ENCODE measurements at regions not wholly inside any gene's neighbourhood (a gene's known extent, or its start where the extent isn't known, plus 50 kb on each side); places are given as distances from the start of the nearest gene placed in this dataset.
A peak's percentile ranks its signal among the peaks of the same experiment; 100 is the strongest.

GRCh38 chr1:181142096-181142958 lies 53.8 kb downstream of the IER5 start:
- DNase-seq: peak; percentile 88

GRCh38 chr1:181143102-181143859 lies 54.8 kb downstream of the IER5 start:
- no peak for DNase-seq

- DNase-seq: no peak
Observed at GRCh38 chr1:181144238-181144637, 55.7 kb downstream of the IER5 start.

- no peak for DNase-seq
Observed at GRCh38 chr1:181148636-181149035, 60.1 kb downstream of the IER5 start.

GRCh38 chr1:181149326-181150125 lies 61.0 kb downstream of the IER5 start:
- no peak for DNase-seq

GRCh38 chr1:181150273-181150672 lies 61.8 kb downstream of the IER5 start:
- no peak for DNase-seq

- DNase-seq: no peak
Observed at GRCh38 chr1:181150842-181151241, 62.3 kb downstream of the IER5 start.

- DNase-seq: no peak
Observed at GRCh38 chr1:181151378-181152326, 63.2 kb downstream of the IER5 start.

- no peak for DNase-seq
Observed at GRCh38 chr1:181152892-181153633, 64.6 kb downstream of the IER5 start.

GRCh38 chr1:181153634-181153961 lies 65.1 kb downstream of the IER5 start:
- DNase-seq: no peak

- DNase-seq: no peak
Observed at GRCh38 chr1:181155339-181155738, 66.8 kb downstream of the IER5 start.

GRCh38 chr1:181159451-181160140 lies 71.1 kb downstream of the IER5 start:
- no peak for DNase-seq

- no peak for DNase-seq
Observed at GRCh38 chr1:181160322-181160721, 71.8 kb downstream of the IER5 start.

GRCh38 chr1:181160998-181161870 lies 72.7 kb downstream of the IER5 start:
- no peak for DNase-seq

GRCh38 chr1:181163662-181164061 lies 75.2 kb downstream of the IER5 start:
- DNase-seq: no peak

- peak; percentile 59 for DNase-seq
Observed at GRCh38 chr1:181166377-181167196, 78.1 kb downstream of the IER5 start.

- DNase-seq: no peak
Observed at GRCh38 chr1:181169281-181169865, 80.9 kb downstream of the IER5 start.

- DNase-seq: no peak
Observed at GRCh38 chr1:181170194-181170593, 81.7 kb downstream of the IER5 start.

GRCh38 chr1:181172082-181172481 lies 83.6 kb downstream of the IER5 start:
- DNase-seq: no peak

All from DMS79 (cell line).